Muscle layer of duodenum (tissue), 2 donors: ENCODE measurements at regions not wholly inside any gene's neighbourhood (a gene's known extent, or its start where the extent isn't known, plus 50 kb on each side); places are given as distances from the start of the nearest gene placed in this dataset.
A peak's percentile ranks its signal among the peaks of the same experiment; 100 is the strongest.

ENCODE experiments used
- H3K27ac ChIP-seq: one replicate; pipeline ENCODE4 v1.7.0; 2013; ENCODE audit warnings: mild to moderate bottlenecking, low read length
- H3K27me3 ChIP-seq: one replicate; pipeline ENCODE4 v1.7.0; 2013; ENCODE audit warnings: low read depth, mild to moderate bottlenecking, control low read depth, low read length
- H3K36me3 ChIP-seq, 2 donors: one replicate each; pipeline ENCODE4 v1.7.0; 2013; ENCODE audit warnings: low read length in 2 of 2, control low read depth in 1 of 2, mild to moderate bottlenecking in 1 of 2; ENCODE audit not compliant: insufficient read depth in 2 of 2, control insufficient read depth in 1 of 2
- H3K4me1 ChIP-seq, 2 donors: one replicate each; pipeline ENCODE4 v1.7.0; 2013; ENCODE audit warnings: low read length in 2 of 2, mild to moderate bottlenecking in 2 of 2, control low read depth in 1 of 2, moderate library complexity in 1 of 2; ENCODE audit not compliant: insufficient read depth in 2 of 2, control insufficient read depth in 1 of 2
- H3K4me3 ChIP-seq, 2 donors: one replicate each; pipeline ENCODE4 v1.7.0; 2013; ENCODE audit warnings: low read length in 2 of 2, low read depth in 1 of 2, mild to moderate bottlenecking in 1 of 2
- H3K9me3 ChIP-seq, 2 donors: one replicate each; pipeline ENCODE4 v1.7.0; 2013; ENCODE audit warnings: low read length in 2 of 2, control low read depth in 1 of 2, mild to moderate bottlenecking in 1 of 2; ENCODE audit not compliant: control insufficient read depth in 1 of 2
- donor health status: healthy.

DNA sequence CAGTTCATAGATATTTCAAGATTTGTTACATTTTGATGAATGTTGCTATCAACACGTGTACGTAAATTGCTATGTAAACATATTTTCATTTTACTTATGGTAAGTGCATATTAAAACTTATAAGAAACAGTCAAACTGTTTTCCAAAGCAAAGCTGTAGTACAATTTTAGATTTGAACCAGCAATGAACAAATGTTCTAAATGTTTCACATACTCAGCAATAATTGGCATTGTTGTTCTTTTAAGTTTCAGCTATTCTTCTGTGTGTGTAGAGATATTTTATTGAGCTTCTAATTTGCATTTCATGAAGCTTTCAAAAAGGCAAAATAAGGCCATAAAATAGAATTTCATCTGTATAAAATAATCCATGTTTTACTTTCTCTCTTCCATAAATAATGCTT, 1433.2 kb downstream of the LRFN5 start:
- Histone ChIP-seq H3K4me3 (no peak overlapping the region), H3K4me1 (no peaks in the 10 kb centered on the region), H3K27me3 (no peaks in the 10 kb centered on the region), H3K27ac (no peak overlapping the region), H3K9me3 (no peaks in the 10 kb centered on the region), H3K36me3 (no peaks in the 10 kb centered on the region)

DNA sequence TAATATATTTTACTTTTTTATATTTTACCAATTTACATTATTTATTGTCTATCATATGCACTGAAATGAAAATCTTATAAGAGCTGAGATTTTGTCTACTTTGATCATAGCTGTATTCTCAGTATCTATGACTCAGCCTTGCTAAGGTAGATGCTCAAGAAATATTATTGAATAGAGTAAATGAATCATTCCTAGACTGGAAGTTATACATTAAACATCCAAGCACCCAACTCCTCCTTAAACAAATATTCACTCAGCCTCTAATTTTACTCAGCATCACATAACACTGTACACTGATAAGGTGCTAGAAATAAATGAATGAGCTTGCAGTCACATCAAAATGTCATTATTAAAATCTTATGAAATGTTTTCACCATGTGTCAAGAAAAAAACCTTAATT, 1424.9 kb downstream of the LRFN5 start:
- H3K4me1 ChIP-seq: no peaks in the 10 kb centered on the region

DNA sequence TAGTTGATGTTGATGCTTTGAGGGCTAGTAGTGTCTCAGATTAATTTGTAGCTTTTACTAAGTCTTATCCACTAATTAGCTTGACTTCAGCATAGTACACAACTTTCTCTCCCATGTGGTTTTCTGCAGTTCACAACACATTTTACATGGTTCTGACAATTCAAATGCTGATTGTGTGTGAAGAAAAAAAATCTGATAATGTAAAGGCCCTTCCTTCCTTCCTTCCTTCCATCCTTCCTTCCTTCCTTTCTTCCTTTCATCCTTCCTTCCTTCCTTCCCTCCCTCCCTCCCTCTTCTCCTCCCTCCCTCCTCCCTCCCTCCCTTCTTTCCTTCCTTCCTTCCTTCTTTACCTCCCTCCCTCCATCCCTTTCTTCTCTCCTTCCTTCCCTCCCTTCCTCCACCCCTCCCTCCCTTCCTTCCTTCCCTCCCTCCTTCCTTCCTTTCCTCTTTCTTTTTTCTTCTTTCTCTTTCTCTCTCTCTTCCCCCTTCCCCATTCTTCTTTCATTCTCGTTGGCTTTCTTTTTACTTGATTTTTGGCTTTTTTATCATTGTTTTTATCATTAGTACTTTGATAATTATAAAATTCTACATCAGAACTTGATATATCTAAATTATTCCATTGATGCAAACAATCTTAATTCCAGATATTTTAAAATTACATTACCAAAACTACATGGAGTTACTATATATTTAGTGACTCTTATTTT, 1415.6 kb downstream of the LRFN5 start:
- H3K36me3 ChIP-seq: no peaks in the 10 kb centered on the region
- H3K27me3 ChIP-seq: no peaks in the 10 kb centered on the region
- no peaks in the 10 kb centered on the region for H3K9me3 ChIP-seq
- H3K4me1 ChIP-seq: no peaks in the 10 kb centered on the region
- H3K4me3 ChIP-seq: no peak overlapping the region
- H3K27ac ChIP-seq: no peak overlapping the region

More for the DNA sequence above, 1424.9 kb downstream of the LRFN5 start:
- Histone ChIP-seq H3K27me3 (no peaks in the 10 kb centered on the region), H3K9me3 (no peaks in the 10 kb centered on the region), H3K36me3 (no peaks in the 10 kb centered on the region), H3K27ac (no peak overlapping the region), H3K4me3 (no peak overlapping the region)

DNA sequence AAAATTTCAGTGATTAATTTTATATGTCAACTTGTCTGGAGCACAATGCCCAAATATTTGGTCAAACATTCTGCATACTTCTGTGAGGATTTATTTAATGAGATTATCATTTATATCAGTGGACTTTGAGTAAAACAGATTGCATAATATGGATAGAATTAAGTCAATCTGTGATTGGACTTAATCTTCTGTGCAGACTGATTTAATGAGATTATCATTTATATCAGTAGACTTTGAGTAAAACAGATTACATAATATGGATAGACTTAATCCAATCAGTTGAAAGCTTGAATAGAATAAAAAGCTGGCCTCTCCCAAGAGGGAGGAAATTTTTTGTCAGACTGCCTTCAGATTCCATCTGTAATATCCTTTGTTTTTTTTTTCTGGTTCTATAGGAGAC, 1413.2 kb downstream of the LRFN5 start:
- Histone ChIP-seq H3K4me3 (no peak overlapping the region), H3K9me3 (no peaks in the 10 kb centered on the region), H3K27ac (no peak overlapping the region), H3K4me1 (no peaks in the 10 kb centered on the region), H3K27me3 (no peaks in the 10 kb centered on the region), H3K36me3 (no peaks in the 10 kb centered on the region)

DNA sequence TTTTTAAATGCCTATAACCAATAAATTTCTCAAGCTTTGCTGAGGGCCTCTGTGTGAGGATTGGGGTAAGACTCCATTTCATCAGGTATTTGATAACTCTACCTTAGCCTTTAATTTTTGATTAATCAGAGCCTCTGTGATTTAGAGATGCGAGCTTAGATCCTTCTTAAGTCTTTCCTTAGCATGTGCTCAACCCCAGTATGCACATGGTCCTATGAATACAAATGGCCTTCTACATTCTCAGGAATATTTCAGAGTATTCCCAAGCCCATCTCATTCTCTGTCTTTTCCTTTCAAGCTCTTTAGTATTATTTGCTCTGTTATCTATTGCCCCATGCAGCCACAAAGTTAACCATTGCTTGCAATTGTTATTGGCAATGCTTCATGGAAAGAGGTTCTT, 1407.7 kb downstream of the LRFN5 start:
- no peak overlapping the region for H3K27ac ChIP-seq
- H3K4me3 ChIP-seq: no peak overlapping the region
- H3K27me3 ChIP-seq: no peaks in the 10 kb centered on the region
- H3K4me1 ChIP-seq: no peaks in the 10 kb centered on the region
- H3K36me3 ChIP-seq: no peaks in the 10 kb centered on the region
- peaks cover under 1 to 9% of the 10 kb centered on the region in 2 donors for H3K9me3 ChIP-seq

DNA sequence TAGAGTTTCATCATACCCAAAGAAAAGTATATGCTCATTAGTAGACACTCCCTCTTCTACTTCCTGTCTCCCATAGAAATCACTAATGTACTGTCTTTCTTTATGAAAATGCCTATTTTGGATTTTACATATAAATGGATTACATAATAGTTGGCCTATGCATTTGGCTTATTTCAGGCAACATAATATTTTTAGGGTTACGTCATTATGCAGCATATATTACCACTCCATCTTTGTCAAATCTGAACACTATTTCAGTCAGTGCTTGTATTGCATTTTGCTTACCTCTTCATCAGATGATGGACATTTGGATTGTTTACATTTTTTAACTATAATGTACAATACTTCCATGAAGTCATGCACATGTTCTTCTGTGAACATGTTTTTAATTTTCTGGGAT, 1406.1 kb downstream of the LRFN5 start:
- Histone ChIP-seq H3K36me3 (no peaks in the 10 kb centered on the region), H3K27me3 (no peaks in the 10 kb centered on the region), H3K9me3 (peaks cover 7 to 12% of the 10 kb centered on the region in 2 donors), H3K27ac (no peak overlapping the region), H3K4me3 (no peak overlapping the region), H3K4me1 (no peaks in the 10 kb centered on the region)

DNA sequence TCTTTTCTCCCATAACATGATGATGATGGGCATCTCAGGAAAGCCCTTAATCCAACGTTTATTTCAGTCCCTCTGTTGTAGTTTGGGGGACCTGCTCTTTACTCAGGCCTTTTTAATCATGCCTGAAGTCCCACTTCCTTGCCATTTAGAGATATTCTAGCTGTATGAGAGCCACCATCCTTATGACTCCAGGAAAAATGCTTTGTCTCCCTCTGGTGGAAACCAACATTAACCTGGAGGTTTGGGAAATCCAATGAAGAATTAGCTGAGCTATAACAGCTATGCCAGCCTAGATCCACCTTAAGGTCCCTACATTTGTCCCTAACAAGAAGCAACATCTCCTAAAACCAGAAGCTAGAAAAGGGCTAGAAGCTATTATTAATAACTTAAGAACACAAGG, 1399.1 kb downstream of the LRFN5 start:
- Histone ChIP-seq H3K27ac (no peak overlapping the region), H3K27me3 (no peaks in the 10 kb centered on the region), H3K4me1 (no peaks in the 10 kb centered on the region), H3K9me3 (peaks cover 28 to 36% of the 10 kb centered on the region in 2 donors), H3K4me3 (no peak overlapping the region), H3K36me3 (no peaks in the 10 kb centered on the region)

DNA sequence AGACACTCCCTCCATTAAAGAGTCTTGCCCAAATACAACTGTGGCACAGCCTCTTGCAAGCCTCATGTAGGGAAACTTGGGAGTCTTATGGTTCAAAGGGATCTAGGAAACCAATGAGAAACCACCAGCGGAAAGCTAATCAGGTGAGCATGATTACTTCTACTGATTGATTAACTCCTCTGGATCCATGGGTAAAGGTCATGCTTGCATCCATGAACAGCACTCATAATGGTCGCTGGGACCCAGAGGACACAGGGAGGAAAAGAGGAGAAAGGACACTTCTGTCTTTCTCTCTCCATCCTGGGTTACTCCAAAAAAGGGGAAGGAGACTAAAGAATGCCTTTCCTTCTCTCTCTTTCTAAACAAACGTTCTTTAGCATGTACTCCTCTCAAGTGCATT, 1397.2 kb downstream of the LRFN5 start:
- peak overlapping the region in 1 of 2 donors; percentile 6 for H3K4me3 ChIP-seq
- peaks cover 23 to 33% of the 10 kb centered on the region in 2 donors for H3K9me3 ChIP-seq

DNA sequence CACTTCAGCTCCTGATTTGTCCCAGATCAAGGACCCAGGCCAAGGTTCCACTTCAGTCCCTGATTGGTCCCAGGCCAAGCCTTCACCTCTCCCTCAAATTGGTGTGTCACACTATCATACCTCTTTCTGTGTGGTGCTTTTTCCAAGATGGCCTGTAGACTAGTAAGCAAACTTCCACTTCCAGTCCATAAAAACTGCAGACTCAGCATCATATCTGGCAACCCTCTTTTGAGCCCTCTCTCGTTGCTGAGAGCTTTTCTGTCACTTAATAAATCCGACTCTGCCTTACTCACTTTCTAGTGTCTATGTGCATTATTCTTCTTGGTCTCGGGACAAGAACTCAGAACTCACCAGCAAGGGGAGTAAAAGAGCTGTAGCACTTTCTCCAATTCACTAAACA, 1395.1 kb downstream of the LRFN5 start:
- Histone ChIP-seq H3K4me1 (no peaks in the 10 kb centered on the region), H3K27ac (no peak overlapping the region), H3K9me3 (peaks cover 21 to 33% of the 10 kb centered on the region in 2 donors), H3K27me3 (no peaks in the 10 kb centered on the region), H3K4me3 (peak overlapping the region; percentile 1 to 7), H3K36me3 (no peaks in the 10 kb centered on the region)

More for the DNA sequence above, 1397.2 kb downstream of the LRFN5 start:
- H3K4me1 ChIP-seq: no peaks in the 10 kb centered on the region
- H3K27me3 ChIP-seq: no peaks in the 10 kb centered on the region
- no peak overlapping the region for H3K27ac ChIP-seq
- H3K36me3 ChIP-seq: no peaks in the 10 kb centered on the region

DNA sequence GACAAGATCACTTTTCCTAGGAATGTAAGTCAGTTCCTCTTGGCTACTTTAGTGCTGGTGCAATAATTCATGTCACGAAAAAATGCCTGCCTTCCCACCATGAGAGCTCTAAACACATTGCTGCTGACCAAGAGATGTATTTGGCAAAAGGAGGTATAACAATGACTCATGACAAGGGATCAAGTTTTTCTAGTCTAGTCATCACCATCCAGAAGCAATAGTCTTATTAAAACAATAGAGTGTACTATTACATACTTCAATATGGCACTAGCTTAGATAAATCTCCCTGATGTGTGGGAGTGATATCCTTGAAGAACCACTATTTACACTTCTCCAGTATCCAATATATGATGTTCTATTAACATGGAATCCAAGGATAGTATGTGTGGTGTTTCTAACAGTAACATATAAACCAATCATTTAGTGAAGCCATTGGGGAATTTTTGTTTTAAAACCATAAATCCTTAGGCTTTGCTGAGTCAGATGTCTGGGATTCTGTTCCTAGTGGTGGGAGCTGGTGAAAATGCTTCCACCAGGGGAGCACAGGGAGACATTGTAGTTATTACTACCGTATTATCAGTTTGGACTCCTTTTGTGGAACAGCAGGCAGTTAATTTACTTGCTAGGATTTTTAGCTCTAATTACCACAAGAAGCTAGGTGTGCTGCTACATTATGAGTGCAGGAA, 1387.5 kb downstream of the LRFN5 start:
- Histone ChIP-seq H3K27ac (no peak overlapping the region), H3K36me3 (no peaks in the 10 kb centered on the region), H3K4me1 (no peaks in the 10 kb centered on the region), H3K4me3 (no peak overlapping the region), H3K27me3 (no peaks in the 10 kb centered on the region), H3K9me3 (no peaks in the 10 kb centered on the region)

DNA sequence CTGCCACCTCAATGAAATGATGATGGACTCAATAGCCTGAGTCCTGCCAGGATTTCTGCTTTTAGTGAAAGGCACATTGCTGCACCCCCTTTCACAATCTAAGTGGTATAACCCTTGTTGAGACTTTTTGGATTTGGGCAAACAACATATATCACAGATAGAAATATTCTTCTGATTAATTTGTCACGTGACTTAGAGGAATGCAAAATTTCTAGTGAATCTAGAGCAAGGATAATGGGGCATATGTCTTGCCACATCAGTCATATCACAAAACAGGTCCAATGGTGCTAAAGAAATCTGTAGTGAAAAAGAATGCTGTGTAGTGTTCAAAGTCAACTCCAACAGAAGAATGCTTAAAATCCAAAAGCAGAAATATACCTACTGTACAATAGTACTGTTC, 1386.3 kb downstream of the LRFN5 start:
- no peak overlapping the region for H3K27ac ChIP-seq
- no peak overlapping the region for H3K4me3 ChIP-seq
- H3K9me3 ChIP-seq: no peaks in the 10 kb centered on the region
- H3K4me1 ChIP-seq: no peaks in the 10 kb centered on the region
- no peaks in the 10 kb centered on the region for H3K27me3 ChIP-seq
- H3K36me3 ChIP-seq: no peaks in the 10 kb centered on the region

DNA sequence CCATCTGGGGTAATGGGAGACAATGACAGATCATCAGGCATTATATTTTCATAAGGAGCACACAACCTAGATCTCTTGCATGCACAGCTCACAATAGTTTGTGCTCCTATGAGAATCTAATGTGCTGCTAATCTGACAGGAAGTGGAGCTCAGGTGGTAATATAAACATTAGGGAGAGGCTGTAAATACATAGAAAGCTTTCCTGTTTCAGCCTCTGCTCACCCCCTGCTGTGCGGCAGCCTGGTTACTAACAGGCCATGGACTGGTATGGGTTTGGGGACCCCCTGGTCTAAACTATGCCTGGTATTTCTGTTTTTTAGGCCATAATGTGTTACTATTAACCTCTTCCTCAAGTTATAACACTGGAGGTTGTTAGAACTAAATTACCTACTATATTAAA, 1373.7 kb downstream of the LRFN5 start:
- no peaks in the 10 kb centered on the region for H3K36me3 ChIP-seq
- H3K27ac ChIP-seq: no peak overlapping the region
- H3K9me3 ChIP-seq: no peaks in the 10 kb centered on the region
- H3K27me3 ChIP-seq: no peaks in the 10 kb centered on the region
- H3K4me1 ChIP-seq: no peaks in the 10 kb centered on the region
- H3K4me3 ChIP-seq: no peak overlapping the region
